T-helper 17 cell (primary cell): ENCODE measurements at regions not wholly inside any gene's neighbourhood (a gene's known extent, or its start where the extent isn't known, plus 50 kb on each side); places are given as distances from the start of the nearest gene placed in this dataset.

ENCODE experiments used
- ATAC-seq: fragments of 150-1000 bp; cut with Tn5 transposase; 2 replicates; pipeline ENCODE4 v1.10.0; 2021; ENCODE audit warnings: mild to moderate bottlenecking, moderate library complexity
- DNase-seq, 3 donors: peaks; one replicate each; pipeline versions ENCODE4 v3.0.0 to v3.0.0-alpha.2; 2020 to 2021
- H3K9me3 ChIP-seq: one replicate; pipeline ENCODE4 v1.7.0; 2013; ENCODE audit warnings: low read length, mild to moderate bottlenecking; ENCODE audit not compliant: control insufficient read depth, poor library complexity, severe bottlenecking
- H3K27ac Mint-ChIP-seq: one replicate; pipeline ENCODE4 v1.8.0; 2022; ENCODE audit warnings: mild to moderate bottlenecking, moderate library complexity, mixed read lengths
- H3K27me3 Mint-ChIP-seq: one replicate; pipeline ENCODE4 v1.8.0; 2022; ENCODE audit warnings: mixed read lengths
- H3K36me3 Mint-ChIP-seq: one replicate; pipeline ENCODE4 v1.8.0; 2022; ENCODE audit warnings: low read depth, mixed read lengths
- H3K4me1 Mint-ChIP-seq: one replicate; pipeline ENCODE4 v1.8.0; 2022; ENCODE audit warnings: mild to moderate bottlenecking, mixed read lengths
- H3K4me3 Mint-ChIP-seq: one replicate; pipeline ENCODE4 v1.8.0; 2022; ENCODE audit warnings: mild to moderate bottlenecking, moderate library complexity, mixed read lengths

DNA sequence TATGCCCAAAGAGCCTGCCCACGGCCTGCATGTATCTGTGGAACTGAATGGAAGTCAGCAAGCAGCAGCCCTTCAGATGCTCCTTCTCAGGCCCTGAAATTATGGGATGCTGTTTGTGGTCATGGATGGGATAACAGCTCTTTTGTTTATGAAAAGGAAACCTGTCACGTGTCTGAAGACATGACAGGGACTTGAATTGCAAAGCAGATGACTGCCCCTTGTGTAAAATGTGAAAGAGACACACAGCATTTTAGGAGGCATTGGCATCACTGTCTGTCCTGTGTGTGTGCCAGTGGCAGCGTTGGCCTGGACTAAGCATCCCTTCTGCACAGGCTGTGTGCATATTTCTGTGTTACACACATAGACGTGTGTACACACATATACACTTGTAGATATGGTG is 192.1 kb downstream of the VRK1 start:
- H3K27me3 Mint-ChIP-seq = peaks cover 16% of the 10 kb centered on the region
- ATAC-seq (no peak), DNase-seq (no peak)
- no peak overlapping the region for H3K4me3 Mint-ChIP-seq
- no peak overlapping the region for H3K27ac Mint-ChIP-seq
- no peaks in the 10 kb centered on the region for H3K9me3 ChIP-seq
- H3K4me1 Mint-ChIP-seq = peaks cover 6% of the 10 kb centered on the region
- peaks cover 2% of the 10 kb centered on the region for H3K36me3 Mint-ChIP-seq

DNA sequence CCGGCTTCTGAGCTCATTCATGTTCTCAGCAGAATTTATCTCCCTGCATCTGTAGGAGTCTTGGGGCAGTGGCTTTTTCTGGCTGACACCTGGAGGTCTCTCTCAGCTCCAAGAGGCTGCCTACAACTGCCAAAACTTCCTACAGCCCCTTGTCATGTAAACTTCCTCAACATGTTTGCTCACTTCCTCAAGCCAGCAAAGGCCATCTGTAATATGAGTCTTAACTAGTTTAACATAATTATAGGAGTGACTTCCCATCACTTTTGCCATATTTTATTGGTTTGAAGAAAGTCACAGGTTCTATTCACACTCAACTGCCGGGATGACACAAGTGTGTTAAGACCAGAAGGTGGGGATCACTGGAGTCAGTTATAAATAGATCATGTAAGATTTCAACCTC is 194.0 kb downstream of the VRK1 start:
- Mint-ChIP-seq H3K27ac (no peak overlapping the region), H3K4me3 (no peak overlapping the region), H3K4me1 (peaks cover 4% of the 10 kb centered on the region), H3K27me3 (peaks cover 28% of the 10 kb centered on the region), H3K36me3 (peaks cover 2% of the 10 kb centered on the region)
- no peaks in the 10 kb centered on the region for H3K9me3 ChIP-seq
- DNase-seq (no peak), ATAC-seq (no peak)

DNA sequence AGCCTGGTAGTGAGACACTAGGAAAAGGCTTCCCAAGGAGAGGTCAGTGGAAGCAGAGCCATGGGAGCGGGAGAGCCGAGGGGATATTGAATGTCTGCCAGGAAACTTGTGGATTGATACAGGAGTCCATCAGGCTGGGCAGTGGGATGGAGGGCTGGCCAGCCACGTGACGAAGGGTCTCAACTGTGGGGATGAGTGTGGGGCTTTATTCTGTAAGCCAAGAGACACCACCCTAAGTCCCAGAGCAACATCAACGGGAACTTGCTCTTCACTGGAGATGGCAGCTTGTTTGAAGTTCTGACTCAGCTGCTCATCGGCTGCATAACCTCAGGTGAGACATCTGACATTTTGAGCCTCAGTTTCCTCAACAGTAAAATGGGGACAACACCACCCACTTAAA is 197.8 kb downstream of the VRK1 start:
- H3K9me3 ChIP-seq = no peaks in the 10 kb centered on the region
- Mint-ChIP-seq H3K4me3 (no peak overlapping the region), H3K27me3 (peaks cover 28% of the 10 kb centered on the region), H3K4me1 (no peaks in the 10 kb centered on the region), H3K36me3 (peaks cover 2% of the 10 kb centered on the region), H3K27ac (no peak overlapping the region)
- ATAC-seq = no peak
- DNase-seq = no peak

DNA sequence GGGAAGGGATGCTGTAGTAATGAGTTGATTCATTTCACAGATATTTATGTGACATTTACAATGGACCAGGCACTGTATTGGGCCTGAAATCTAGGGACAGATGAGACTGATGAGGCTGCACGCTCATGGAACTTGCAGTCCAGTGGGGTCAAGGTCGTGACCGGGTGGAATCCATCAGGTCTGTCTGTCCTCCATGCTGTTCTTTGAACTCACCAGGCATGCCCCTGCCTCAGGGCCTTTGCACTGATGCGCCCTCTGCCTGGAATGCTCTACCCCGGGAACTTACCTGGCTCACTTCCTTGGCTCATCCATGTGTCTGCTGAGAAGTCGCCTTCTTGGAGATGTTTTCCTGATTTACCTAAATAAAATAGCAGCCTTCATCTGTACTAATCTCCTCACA is 200.1 kb downstream of the VRK1 start:
- Mint-ChIP-seq H3K27ac (no peak overlapping the region), H3K4me3 (no peak overlapping the region), H3K36me3 (peaks cover 1% of the 10 kb centered on the region), H3K27me3 (peaks cover 28% of the 10 kb centered on the region), H3K4me1 (no peaks in the 10 kb centered on the region)
- H3K9me3 ChIP-seq = no peaks in the 10 kb centered on the region
- no peak for ATAC-seq
- no peak for DNase-seq

DNA sequence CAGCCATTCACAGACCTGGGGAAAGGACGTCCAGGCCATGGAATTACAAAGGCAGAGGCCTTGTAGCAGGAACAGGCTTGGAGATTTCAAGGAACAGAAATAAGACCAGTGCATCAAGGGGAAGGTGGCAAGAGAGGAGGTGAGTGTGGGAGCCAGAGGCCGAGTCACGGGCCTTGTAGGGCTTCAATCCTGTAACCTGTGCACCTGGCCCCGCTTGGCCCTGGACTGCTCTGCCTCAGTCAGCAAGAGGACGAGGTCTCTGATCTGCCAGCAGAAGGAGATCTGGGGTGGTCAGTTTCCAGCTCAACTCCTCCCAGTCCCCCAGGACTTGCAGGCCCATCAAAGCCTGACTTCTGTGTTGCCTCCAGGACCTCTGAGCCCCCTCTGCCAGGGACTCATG is 200.8 kb downstream of the VRK1 start:
- Mint-ChIP-seq H3K27ac (no peak overlapping the region), H3K4me1 (no peaks in the 10 kb centered on the region), H3K27me3 (peaks cover 24% of the 10 kb centered on the region), H3K4me3 (no peak overlapping the region), H3K36me3 (peaks cover 5% of the 10 kb centered on the region)
- no peak for ATAC-seq
- no peak for DNase-seq
- no peaks in the 10 kb centered on the region for H3K9me3 ChIP-seq

DNA sequence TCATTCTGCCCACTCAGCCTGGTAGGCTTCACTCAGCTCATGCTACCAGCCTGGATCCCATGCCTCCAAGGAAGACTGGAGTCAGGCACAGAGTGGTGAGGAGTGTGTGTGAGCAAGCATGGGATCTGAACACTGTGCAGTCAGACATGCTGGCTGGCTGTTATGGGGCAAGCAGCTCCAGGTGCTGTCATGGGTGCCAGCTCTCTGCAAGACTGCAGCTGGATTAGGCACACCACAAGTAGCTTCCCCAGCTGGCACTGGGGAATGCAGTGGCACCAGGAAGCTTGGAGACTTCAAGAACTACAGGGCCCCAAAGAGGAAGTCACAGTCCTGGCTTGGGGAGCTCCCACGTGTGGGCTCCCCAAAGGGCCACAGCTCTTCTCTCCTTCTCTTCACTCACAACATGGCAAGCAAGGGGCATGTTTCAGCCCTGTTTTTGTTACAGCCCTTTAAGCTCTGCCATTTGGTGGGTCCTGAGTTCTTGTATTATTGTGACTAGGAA is 202.5 kb downstream of the VRK1 start:
- Mint-ChIP-seq H3K4me3 (no peak overlapping the region), H3K27ac (no peak overlapping the region), H3K4me1 (no peaks in the 10 kb centered on the region), H3K27me3 (peaks cover 8% of the 10 kb centered on the region), H3K36me3 (peaks cover 5% of the 10 kb centered on the region)
- H3K9me3 ChIP-seq = no peaks in the 10 kb centered on the region
- DNase-seq (no peak), ATAC-seq (no peak)

DNA sequence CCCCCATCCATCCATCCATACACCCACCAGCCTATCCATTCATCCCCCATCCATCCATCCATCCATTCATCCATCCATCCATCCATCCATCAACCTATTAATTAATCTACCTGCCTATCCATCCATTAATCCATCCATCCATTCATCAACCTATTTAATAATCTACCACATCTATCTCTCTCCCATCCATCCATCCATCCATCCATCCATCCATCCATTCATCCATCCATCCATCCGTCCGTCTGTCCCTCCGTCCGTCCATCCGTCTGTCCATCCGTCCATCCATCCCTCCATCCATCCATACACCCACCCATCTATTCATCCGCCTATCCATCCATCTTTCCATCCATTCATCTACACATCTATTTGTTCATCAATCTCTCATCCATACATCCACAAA is 205.3 kb downstream of the VRK1 start:
- H3K27ac Mint-ChIP-seq = no peak overlapping the region
- H3K36me3 Mint-ChIP-seq = peaks cover 5% of the 10 kb centered on the region
- no peaks in the 10 kb centered on the region for H3K4me1 Mint-ChIP-seq
- H3K9me3 ChIP-seq = no peaks in the 10 kb centered on the region
- H3K4me3 Mint-ChIP-seq = no peak overlapping the region
- ATAC-seq (no peak), DNase-seq (no peak)
- no peaks in the 10 kb centered on the region for H3K27me3 Mint-ChIP-seq

DNA sequence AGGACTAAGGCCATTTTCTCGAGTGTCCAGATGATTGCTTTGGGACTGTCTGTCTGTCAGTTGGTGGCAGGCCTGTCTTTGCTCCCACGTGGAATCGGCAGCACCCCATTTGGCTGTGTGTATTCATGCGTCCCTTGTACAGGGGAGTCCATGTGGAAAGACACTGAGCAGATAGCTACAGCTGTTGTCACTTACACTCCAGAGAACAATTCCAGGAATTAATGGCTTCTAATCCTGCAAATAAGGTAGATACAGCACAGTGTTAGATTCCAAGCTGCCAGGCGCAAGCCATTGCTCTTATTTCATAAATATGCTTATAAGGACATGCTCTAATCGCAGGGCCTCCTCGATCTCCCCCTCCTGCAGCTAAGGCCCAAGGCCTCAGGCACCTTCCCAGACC is 208.8 kb downstream of the VRK1 start:
- Mint-ChIP-seq H3K4me3 (no peak overlapping the region), H3K4me1 (peaks cover 3% of the 10 kb centered on the region), H3K27ac (no peak overlapping the region), H3K27me3 (peaks cover 16% of the 10 kb centered on the region), H3K36me3 (peaks cover 5% of the 10 kb centered on the region)
- H3K9me3 ChIP-seq = no peaks in the 10 kb centered on the region
- ATAC-seq = no peak
- no peak for DNase-seq

DNA sequence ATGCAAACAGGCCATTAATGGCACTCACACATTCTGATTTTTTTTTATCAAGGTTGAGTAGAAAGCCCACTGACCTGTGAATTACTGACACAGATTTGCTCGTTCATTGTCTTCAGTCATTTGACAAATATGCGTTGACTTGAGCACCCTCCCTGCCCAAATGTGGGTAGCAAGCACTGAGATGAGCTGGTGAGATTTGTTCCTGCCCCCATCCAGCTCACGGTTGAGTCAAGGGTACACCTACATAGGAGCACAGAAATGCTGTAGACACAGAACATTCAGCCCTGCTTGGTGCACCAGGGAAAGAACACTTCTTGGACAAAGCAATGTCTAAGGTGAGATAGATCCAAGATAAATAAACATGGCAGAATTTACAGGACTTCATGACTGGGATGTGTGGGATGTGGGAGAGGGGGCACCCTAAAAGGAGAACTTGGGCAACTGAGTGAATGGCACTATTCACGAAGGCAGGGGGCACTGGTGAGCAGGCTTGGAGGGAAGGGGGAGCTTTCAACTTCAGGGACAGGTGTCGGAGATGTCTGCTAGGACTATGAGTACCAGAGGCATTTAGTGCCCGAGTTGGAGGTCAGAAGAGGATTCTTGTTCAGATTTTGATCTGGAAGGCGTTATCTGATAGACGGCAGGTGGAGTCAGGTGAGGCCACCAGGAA is 213.4 kb downstream of the VRK1 start:
- ATAC-seq = no peak
- DNase-seq = no peak
- H3K36me3 Mint-ChIP-seq = no peaks in the 10 kb centered on the region

DNA sequence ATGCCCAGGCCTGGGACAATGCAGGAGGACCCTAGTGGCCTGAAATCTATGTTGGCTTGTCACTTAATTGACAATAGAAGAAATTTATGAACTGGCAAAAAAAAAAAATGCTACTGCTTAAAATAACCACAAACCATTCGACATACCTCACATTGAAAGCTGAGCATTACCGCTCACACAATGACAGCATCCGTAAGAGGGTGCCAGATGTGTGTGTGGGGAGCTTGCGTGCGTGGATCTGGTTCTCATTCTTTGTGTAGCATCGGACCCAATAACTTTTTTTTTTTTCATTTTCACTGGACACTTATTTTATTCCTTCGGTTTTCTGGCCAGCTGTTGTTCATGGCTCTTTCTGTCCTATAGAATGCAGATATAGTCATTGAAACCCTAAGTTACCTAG is 216.7 kb downstream of the VRK1 start:
- H3K36me3 Mint-ChIP-seq = no peaks in the 10 kb centered on the region
- no peak overlapping the region for H3K4me3 Mint-ChIP-seq
- DNase-seq (no peak), ATAC-seq (no peak)
- H3K9me3 ChIP-seq = no peaks in the 10 kb centered on the region
- H3K4me1 Mint-ChIP-seq = peaks cover 3% of the 10 kb centered on the region
- no peak overlapping the region for H3K27ac Mint-ChIP-seq
- H3K27me3 Mint-ChIP-seq = peaks cover 18% of the 10 kb centered on the region

More for the DNA sequence above, 213.4 kb downstream of the VRK1 start:
- peaks cover 3% of the 10 kb centered on the region for H3K4me1 Mint-ChIP-seq
- no peak overlapping the region for H3K27ac Mint-ChIP-seq
- peaks cover 18% of the 10 kb centered on the region for H3K27me3 Mint-ChIP-seq
- no peaks in the 10 kb centered on the region for H3K9me3 ChIP-seq
- H3K4me3 Mint-ChIP-seq = no peak overlapping the region

DNA sequence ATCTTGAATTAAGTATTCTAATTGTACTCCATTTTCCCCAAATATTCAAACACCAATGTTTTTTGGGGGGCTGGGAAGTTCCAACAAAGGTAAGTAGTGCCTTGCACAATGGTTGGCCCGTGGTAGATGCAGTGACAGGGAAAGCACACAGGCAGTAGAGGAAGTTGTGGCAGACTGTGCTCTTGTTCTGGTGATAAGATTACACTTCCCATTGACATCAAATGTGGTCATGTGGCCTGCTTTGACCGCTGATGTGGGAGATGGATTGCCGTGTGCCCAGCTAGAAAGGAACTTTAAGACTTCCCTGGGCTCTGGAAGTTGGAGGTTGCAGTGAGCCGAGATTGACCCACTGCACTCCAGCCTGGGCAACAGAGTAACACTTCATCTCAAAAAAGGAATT is 223.8 kb downstream of the VRK1 start:
- H3K27me3 Mint-ChIP-seq = peaks cover 11% of the 10 kb centered on the region
- H3K4me1 Mint-ChIP-seq = peaks cover 7% of the 10 kb centered on the region
- no peak for DNase-seq
- H3K27ac Mint-ChIP-seq = no peak overlapping the region
- no peak for ATAC-seq
- no peaks in the 10 kb centered on the region for H3K9me3 ChIP-seq
- no peak overlapping the region for H3K4me3 Mint-ChIP-seq
- H3K36me3 Mint-ChIP-seq = no peaks in the 10 kb centered on the region

DNA sequence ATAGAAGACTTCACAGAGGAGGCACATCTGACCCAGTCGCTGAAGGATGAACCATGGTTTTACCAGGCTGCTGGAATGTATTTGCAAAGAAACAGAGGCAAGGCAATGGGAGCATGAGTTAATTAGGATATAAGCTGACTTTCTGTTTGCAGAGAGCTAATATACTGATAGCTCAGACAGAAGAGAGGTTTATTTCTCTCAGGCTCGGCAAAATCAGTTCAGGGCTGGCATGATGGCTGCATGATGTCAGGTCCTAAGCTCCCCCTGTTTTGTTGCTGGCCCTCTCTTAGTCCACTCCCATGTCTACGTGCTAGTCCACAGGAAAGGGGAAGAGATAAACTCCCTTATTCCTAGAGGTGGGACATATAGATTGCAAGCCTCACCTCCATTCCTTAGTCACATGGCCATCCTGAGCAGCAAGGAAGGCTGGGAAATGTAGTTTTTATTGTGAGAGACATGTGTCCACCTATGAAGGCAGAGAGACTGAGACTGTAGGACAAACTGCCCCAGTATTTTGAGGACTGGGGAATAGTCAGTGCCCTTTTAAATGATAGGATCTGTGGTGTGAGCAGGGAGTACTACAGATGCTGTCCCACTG is 224.5 kb downstream of the VRK1 start:
- ATAC-seq (no peak), DNase-seq (no peak)
- Mint-ChIP-seq H3K4me3 (no peak overlapping the region), H3K27me3 (peaks cover 12% of the 10 kb centered on the region), H3K4me1 (peaks cover 7% of the 10 kb centered on the region), H3K36me3 (no peaks in the 10 kb centered on the region), H3K27ac (no peak overlapping the region)
- no peaks in the 10 kb centered on the region for H3K9me3 ChIP-seq

DNA sequence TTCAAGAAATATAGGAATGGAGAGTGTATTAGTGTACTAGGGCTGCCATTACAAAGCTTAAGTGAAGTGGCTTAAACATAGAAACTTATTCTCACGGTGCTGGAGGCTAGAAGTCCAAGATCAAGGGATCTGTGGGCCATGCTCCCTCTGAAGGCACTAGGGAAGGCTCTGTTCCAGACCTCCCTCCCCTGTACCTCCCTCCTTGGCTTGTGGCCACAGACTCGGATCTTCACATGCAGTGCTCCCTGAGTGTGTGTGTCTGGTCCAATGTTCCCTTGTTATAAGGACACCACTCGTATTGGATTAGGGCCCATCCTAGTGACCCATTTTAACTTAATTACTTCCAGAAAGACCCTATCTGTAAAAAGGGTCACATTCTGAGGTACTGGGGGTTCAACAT is 225.6 kb downstream of the VRK1 start:
- no peak for DNase-seq
- Mint-ChIP-seq H3K27me3 (peaks cover 17% of the 10 kb centered on the region), H3K4me3 (no peak overlapping the region), H3K4me1 (peaks cover 7% of the 10 kb centered on the region), H3K27ac (no peak overlapping the region), H3K36me3 (no peaks in the 10 kb centered on the region)
- no peaks in the 10 kb centered on the region for H3K9me3 ChIP-seq
- ATAC-seq = no peak

DNA sequence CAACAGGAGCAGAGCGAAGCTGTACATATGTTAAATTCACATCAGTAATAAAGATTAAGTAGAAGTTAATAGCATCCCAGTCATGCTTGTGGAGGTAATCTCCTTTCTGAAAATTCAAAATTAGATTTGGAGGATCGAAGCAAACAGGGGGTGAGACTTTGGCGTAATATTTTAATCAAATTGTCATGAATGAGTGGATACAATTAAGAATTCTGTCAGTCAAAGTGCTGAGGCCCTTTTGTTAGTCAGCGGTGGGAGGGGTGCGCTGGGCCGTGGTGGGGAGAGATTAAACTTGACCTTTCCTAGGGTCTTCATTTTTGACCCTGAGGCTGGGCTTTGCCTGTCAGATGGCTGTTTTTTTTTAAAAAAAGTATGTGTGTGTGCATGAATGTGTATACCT is 226.7 kb downstream of the VRK1 start:
- no peaks in the 10 kb centered on the region for H3K36me3 Mint-ChIP-seq
- no peak overlapping the region for H3K27ac Mint-ChIP-seq
- peaks cover 27% of the 10 kb centered on the region for H3K27me3 Mint-ChIP-seq
- H3K9me3 ChIP-seq = no peaks in the 10 kb centered on the region
- no peak overlapping the region for H3K4me3 Mint-ChIP-seq
- H3K4me1 Mint-ChIP-seq = peaks cover 8% of the 10 kb centered on the region
- DNase-seq = no peak
- ATAC-seq = no peak
